HG02623 (cell line): ENCODE measurements at regions not wholly inside any gene's neighbourhood (a gene's known extent, or its start where the extent isn't known, plus 50 kb on each side); places are given as distances from the start of the nearest gene placed in this dataset.
"Not testable (repeated sequence)": the region's sequence is repeated elsewhere in the genome, so short reads cannot be mapped to it uniquely, and the experiment has no call there.

Experiments used
- ATAC-seq: cut with Tn5 transposase; IDR thresholded peaks from one replicate; pipeline ENCODE4 v1.9.1; 2021; ENCODE audit warnings: moderate library complexity; ENCODE audit not compliant: unreplicated experiment

DNA sequence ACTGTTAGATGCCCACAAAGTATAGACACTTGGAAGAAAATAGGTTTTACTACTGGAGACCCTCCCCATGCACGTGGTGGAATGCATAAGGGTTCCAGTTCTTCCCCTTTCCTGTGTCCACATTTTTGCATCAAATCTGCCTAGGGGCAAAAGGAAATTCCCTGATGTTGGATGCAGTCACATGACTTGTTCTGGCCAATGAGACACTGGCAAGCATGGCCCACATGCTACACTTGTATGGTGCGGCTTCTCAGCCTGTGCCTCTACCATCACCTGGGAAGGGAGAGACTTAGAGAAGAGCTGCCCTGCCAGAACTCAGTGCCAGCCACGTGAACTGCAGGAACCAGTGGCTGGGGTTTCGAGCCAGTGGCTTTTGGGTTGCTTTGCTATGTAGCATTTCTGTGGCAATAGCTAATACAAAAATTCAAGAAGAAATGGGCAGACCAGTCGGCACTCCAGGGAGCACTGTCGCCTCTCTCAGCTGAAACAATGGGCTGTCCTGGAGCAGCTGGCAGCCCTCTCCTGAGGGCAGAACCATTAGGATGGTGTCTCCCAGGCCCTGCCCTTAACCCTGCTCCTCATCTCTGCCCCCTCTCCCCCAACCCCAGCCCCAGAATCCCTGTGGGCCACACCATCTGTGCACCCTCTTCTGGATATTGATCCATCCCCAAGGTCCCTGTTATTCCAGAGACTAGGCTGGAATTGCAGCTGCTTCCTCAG lies 634.0 kb downstream of the UQCRFS1 start:
- no peak for ATAC-seq

DNA sequence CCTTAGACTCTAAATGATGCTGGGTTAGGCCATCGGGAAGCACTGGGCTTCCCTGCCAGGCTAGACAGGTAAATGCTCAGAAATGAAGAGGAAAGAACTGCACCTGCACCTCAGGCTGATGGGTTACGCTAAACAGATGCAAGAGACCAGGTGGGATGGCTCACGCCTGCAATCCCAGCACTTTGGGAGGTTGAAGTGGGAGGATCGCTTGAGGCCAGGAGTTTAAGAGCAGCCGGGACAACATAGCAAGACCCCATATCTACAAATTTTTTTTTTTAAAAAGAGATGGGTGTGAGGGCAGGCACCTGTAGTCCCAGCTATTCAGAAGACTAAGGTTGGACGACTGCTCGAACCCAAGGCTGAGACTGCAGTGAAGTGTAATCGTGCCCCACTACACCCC lies 634.7 kb downstream of the UQCRFS1 start:
- no peak for ATAC-seq

DNA sequence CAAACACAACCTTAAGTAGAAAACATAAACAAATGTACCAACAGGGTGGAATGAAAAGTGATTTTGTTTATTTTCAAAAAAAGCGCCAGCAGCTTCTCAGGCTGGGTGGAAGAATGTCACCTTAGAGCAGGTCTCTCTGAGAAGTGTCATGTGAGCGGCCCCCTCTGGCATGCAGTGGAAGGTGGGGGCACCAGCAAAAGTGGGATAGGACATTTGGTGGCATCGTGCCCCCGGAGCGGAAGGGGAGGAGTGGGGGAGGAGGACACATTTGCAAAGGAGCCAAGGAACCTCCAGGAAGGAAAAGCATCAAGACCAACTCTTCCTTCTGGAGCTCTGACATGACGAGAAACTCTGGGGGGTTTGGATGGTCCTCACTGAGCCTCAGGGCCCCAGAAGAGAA lies 635.3 kb downstream of the UQCRFS1 start:
- ATAC-seq, result no peak

- no peak for ATAC-seq
These were observed 635.7 kb downstream of the UQCRFS1 start for GRCh38 chr19:28577233-28577632.

- ATAC-seq, result no peak
These were observed 637.1 kb downstream of the UQCRFS1 start for GRCh38 chr19:28575816-28576215.

DNA sequence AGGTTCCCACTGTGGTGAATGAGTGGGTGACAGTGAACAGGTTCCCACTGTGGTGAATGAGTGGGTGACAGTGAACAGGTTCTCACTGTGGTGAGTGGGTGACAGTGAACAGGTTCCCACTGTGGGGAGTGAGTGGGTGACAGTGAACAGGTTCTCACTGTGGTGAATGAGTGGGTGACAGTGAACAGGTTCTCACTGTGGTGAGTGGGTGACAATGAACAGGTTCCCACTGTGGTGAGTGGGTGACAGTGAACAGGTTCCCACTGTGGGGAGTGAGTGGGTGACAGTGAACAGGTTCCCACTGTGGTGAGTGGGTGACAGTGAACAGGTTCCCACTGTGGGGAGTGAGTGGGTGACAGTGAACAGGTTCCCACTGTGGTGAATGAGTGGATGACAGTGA lies 637.6 kb downstream of the UQCRFS1 start:
- not testable (repeated sequence) for ATAC-seq

DNA sequence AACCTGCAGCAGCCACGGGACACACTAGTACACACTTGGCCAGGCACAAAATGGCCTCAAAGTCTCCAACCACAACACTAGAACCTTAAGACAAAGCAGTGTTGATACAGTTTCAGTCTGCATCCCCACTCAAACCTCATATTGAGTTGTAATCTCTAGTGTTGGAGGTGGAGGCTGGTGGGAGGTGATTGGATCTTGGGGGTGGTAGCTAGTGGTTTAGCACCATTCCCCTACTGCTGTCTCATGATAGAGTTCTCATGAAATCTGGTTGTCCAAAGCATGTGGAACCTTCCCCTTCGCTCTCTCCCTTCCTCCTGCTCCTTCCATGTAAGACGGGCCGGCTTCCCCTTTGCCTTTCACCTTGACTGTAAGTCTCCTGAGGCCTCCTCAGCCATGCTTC lies 638.7 kb downstream of the UQCRFS1 start:
- no peak for ATAC-seq

GRCh38 chr19:28569132-28570131 lies 643.5 kb downstream of the UQCRFS1 start:
- no peak for ATAC-seq

DNA sequence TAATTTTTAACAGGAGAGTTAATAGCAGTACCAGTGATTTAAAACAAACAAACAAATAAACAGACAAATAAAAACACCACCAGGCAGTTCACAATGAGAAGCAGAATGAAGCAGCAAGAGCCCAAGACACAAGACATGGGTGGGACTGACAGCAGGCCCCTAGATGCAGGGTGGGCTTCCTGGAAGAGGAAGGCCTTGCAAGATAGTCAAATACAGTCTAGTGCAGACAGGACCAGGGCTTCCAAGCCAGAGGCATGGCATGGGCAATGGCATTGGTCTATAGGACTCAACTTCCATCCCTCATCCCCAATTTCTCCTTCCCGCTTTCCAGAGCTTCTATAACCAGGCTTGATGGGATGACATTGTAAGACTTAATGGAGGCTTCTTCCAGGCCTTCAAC lies 645.1 kb downstream of the UQCRFS1 start:
- no peak for ATAC-seq

DNA sequence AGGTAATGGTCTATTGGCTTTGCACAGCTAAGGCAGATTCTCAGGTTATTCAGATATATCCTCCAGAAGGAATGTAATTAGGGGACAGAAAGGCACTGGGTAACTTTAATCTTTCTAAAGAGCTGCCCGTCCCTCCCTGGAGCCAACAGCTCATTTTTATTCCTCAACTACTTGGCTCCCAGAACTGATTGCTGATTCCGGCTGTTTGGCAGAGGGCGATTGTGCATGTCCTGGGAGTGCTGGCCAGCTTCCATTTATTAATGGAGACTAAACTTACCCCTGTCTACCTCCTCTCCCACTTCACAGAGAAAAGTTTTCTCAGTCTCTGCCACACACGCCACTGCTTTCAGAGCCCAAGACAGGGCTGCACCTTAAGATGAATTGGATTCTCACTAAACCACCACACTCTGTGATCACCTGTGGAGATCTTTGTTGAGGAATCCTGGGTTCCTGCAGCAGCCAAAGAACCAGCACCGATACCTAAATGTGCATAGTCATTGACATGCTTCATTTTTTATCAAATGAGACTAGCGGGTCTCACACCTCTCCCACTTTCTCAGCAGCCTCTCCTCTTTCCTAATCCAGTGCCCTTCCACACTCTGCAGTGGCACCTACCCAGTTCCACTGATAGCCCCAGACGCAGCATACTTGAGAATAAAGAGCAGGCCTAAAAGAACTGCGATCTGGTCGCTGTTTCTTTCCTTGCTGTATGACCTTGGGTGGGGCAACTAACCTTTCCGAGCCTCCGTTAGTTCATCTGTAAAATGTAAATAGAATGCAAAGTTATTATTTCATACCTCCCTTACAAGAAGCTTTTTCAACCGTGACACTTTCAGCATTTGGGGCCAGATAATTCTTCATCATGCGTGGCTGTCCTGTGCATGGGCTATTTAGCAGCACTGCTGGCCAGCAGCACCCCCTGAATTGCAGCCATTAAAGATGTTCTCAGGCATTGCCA lies 648.7 kb downstream of the UQCRFS1 start:
- ATAC-seq, result no peak

DNA sequence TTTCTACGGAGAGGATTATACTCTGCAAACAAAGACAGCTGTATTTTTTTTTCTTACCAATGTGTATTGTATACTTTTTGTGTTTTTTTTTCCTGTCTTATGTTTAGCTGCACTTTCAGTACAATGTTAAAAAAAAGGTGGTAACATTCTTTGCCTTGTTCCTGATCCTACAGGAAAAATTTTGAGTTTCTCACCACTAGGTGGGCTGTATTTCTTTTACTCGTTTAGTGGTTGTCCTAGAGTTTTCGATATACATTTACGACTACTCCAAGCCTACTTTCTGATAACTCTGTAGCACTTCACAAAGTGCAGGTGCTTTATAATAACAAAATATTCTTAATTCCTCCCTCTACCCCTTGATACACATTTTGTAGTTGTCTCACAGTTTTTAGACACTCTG lies 652.2 kb downstream of the UQCRFS1 start:
- no peak for ATAC-seq

GRCh38 chr19:28558783-28559182 lies 654.2 kb downstream of the UQCRFS1 start:
- no peak for ATAC-seq

GRCh38 chr19:28556371-28556770 lies 656.6 kb downstream of the UQCRFS1 start:
- ATAC-seq, result no peak

GRCh38 chr19:28555317-28555716 lies 657.6 kb downstream of the UQCRFS1 start:
- no peak for ATAC-seq

DNA sequence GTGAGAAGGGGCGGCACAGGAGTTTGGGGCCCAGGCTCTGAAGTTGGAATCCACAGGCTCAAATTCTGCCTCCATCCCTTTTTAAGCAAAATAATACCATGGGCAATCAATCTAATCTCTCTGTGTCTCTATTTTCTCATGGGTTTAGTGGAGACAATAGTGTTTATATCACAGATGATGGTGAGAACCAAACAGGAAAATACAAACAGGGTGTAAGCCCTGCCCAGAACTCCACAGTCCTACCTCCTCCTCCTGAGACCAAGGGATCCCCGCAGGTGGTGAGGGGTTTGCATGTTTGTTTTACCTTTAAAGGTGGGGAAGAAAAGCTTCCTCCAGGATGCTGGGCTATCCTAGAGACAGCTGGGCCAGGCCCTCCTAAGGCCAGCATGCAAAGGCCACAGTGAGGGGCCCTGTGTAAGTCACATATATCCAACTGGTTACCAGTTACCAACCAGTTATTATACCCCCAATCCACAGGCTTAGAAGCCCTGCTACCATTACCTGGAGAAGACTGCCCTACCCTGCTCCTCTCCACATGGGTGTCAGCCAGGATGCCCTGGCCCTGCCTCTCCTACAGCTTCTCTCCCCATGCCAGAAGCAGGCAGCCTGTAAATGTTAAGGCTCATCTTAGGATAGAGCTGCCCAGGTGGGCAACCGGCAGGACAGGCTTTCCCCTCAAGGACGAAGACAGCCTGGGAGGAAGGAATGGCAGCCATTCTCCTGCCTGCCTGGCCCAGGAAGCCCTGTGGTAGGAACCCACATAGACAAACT lies 658.4 kb downstream of the UQCRFS1 start:
- ATAC-seq, result no peak

- no peak for ATAC-seq
These were observed 659.2 kb downstream of the UQCRFS1 start for GRCh38 chr19:28553764-28554163.

DNA sequence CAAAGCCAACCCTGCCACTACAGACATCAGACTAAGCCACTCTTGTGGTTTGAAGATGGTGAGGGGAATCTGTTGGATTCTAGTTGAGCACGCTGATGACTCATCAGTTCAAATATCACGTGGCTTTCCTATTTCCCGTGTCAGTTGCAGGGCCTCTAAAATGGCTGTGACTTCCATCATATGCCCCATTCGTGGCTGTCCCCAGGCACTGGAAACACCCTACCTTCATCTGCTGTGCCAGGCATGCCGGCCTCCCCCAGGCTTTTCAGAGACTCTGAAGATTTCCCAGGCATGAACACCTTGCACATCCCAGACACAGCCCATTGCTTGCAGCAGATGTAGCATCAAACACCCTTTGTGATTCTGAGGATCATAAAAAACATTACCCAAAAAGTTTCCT lies 659.9 kb downstream of the UQCRFS1 start:
- ATAC-seq, result no peak

DNA sequence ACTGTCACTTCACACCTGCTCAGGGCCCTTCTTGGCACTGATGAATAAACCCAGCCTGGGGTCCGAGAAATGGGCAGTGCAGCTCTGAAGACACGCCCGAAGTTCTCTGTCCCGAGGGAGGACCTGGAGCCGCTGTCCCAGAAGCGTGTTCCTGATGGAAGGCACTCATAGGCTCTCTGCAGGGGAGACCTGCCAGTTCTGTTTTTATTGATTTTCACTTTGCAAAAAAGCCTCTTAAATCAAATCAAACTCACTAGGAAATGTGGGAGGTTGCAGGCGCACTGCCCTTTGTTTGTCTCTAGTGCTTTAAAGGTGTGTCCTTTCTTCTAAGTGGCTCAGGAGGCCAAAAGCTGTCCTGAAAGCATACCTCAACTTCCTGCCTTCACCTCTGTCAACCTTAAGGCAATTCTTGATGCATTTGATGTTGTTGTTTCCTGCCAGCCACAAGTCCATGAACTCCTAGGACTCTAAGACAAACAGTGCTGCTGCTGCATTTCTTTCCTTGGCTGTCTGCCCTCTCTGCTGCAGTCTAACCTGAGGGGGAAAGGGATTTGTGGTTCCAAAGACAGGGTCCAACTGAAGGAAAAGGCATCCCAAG lies 663.2 kb downstream of the UQCRFS1 start:
- ATAC-seq, result no peak

DNA sequence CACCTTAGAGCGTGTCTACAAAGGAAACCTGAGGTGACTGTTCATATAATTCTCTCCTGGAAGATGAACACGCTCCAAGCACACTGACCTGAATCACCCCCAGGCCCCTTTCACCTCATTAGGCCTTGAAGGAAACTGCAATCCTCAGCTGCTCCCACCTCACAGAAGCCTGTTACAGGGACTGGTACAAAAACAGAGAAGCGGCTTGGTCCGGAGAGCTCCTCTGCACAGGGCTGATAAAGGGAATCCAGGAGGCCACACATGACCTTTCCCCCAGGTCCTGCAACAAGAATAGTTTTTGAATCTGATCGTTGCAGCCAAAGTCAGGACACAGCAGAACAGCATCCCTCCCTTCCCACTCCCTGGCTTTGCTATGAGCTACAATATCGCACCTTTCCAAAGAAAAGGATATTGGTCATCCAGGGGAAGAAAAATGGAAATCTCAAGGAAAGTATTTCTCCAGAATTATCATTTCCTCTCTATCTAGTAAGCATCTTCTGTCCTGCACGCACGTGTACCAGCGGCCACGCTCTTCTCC lies 666.7 kb downstream of the UQCRFS1 start:
- no peak for ATAC-seq
